H1 (cell line): ENCODE measurements at regions not wholly inside any gene's neighbourhood (a gene's known extent, or its start where the extent isn't known, plus 50 kb on each side); places are given as distances from the start of the nearest gene placed in this dataset.
"Not testable (repeated sequence)": the region's sequence is repeated elsewhere in the genome, so short reads cannot be mapped to it uniquely, and the experiment has no call there.

Source experiments
- ATF2 ChIP-seq: IDR thresholded peaks from 2 replicates; pipeline ENCODE4 v1.6.1; 2012; ENCODE audit warnings: low read length, inconsistent platforms
- CBX5 ChIP-seq: fragments of 300-800, 300-1000 bp; sonication (generic); IDR thresholded peaks from 2 replicates; pipeline ENCODE4 v1.7.1; 2016; ENCODE audit warnings: antibody characterized with exemption, low read length, low read depth
- CTCF ChIP-seq, 3 experiments: IDR thresholded peaks; 1 replicate in 2 of 3; 2 replicates in 1 of 3; pipeline versions ENCODE4 v1.5.1 to v1.6.1; 2011; ENCODE audit warnings: low read length in 3 of 3, mild to moderate bottlenecking in 3 of 3, inconsistent platforms in 2 of 3, low read depth in 1 of 3, moderate library complexity in 1 of 3; ENCODE audit not compliant: insufficient read depth in 1 of 3; ENCODE audit errors: control extremely low read depth in 1 of 3

- not testable (repeated sequence) for TF ChIP-seq ATF2; CBX5; CTCF (IDR thresholded peaks at IDR 0.05; ENCODE audit: control extremely low read depth in 1 of 3, insufficient read depth in 1 of 3, low read depth in 1 of 3, low read length in 3 of 3)
These were observed 74.3 kb upstream of the SIRPG start for GRCh38 chr20:1731828-1732375.
